HEK293 (cell line): ENCODE measurements at regions not wholly inside any gene's neighbourhood (a gene's known extent, or its start where the extent isn't known, plus 50 kb on each side); places are given as distances from the start of the nearest gene placed in this dataset.

Experiments
- CTCF ChIA-PET: fragments of 350-600 bp; formaldehyde crosslinking; extraction: SDS; loops from one replicate; lab custom pipeline; 2021; ENCODE audit warnings: antibody characterized with exemption; lab: Yijun Ruan, JAX
- POLR2A ChIA-PET: fragments of 300-600 bp; formaldehyde crosslinking; extraction: SDS; loops from one replicate; lab custom pipeline; 2020; ENCODE audit warnings: antibody characterized with exemption, inconsistent platforms; lab: Yijun Ruan, JAX
- H3K27ac ChIP-seq: fragments of 200-500 bp; sonication (Bioruptor generic); 2 replicates; pipeline ENCODE4 v1.5.1; 2014; ENCODE audit warnings: low read depth, low read length, control low read depth, inconsistent platforms; ENCODE audit errors: extremely low read depth
- H3K36me3 ChIP-seq, 2 experiments: fragments of 200-500 bp in 1 of 2; sonication (Bioruptor generic) in 1 of 2; 1 replicate in 1 of 2; 2 replicates in 1 of 2; pipeline ENCODE4 v1.5.1; 2014 to 2017; ENCODE audit warnings: inconsistent platforms in 2 of 2, low read length in 2 of 2; ENCODE audit not compliant: control insufficient read depth in 2 of 2, insufficient read depth in 1 of 2
- H3K4me1 ChIP-seq: fragments of 200-500 bp; sonication (Bioruptor generic); 2 replicates; pipeline ENCODE4 v1.5.1; 2014; ENCODE audit warnings: mild to moderate bottlenecking, low read length, inconsistent platforms; ENCODE audit not compliant: control insufficient read depth, insufficient read depth
- H3K4me3 ChIP-seq: 2 replicates; pipeline ENCODE4 v1.5.1; 2011; ENCODE audit warnings: low read depth, mild to moderate bottlenecking, control low read depth, low read length, moderate library complexity
- H3K9me3 ChIP-seq: fragments of 200-500 bp; sonication (Bioruptor generic); 2 replicates; pipeline ENCODE4 v1.5.1; 2014; ENCODE audit warnings: low read depth, low read length, inconsistent platforms; ENCODE audit not compliant: control insufficient read depth, insufficient read depth
- ATF2 ChIP-seq: fragments of 450-650 bp; formaldehyde crosslinking; IDR thresholded peaks from 2 replicates; pipeline ENCODE4 v1.5.1; 2016; ENCODE audit warnings: missing biosample characterization, missing genetic modification characterization, low read depth
- HIC1 ChIP-seq: fragments of 450-650 bp; formaldehyde crosslinking; IDR thresholded peaks from 2 replicates; pipeline ENCODE4 v1.5.1; 2016; ENCODE audit warnings: missing biosample characterization, missing genetic modification characterization
- HOXA7 ChIP-seq: sonication (generic); formaldehyde crosslinking; IDR thresholded peaks from 2 replicates; pipeline ENCODE4 v1.8.1; 2022; ENCODE audit warnings: missing genetic modification reagents, borderline replicate concordance
- KLF16 ChIP-seq: fragments of 450-650 bp; formaldehyde crosslinking; IDR thresholded peaks from 2 replicates; pipeline ENCODE4 v1.5.1; 2017; ENCODE audit warnings: missing biosample characterization, missing genetic modification characterization
- KLF7 ChIP-seq: fragments of 450-650 bp; formaldehyde crosslinking; IDR thresholded peaks from 2 replicates; pipeline ENCODE4 v1.5.1; 2016; ENCODE audit warnings: missing biosample characterization, missing genetic modification characterization, borderline replicate concordance
- MEIS1 ChIP-seq: sonication (generic); formaldehyde crosslinking; IDR thresholded peaks from 2 replicates; pipeline ENCODE4 v1.8.1; 2022; ENCODE audit warnings: missing genetic modification reagents, mild to moderate bottlenecking, borderline replicate concordance
- MZF1 ChIP-seq: fragments of 450-650 bp; formaldehyde crosslinking; IDR thresholded peaks from 2 replicates; pipeline ENCODE4 v1.5.1; 2017; ENCODE audit warnings: missing biosample characterization, missing genetic modification characterization, borderline replicate concordance
- PRDM4 ChIP-seq: fragments of 450-650 bp; formaldehyde crosslinking; IDR thresholded peaks from 2 replicates; pipeline ENCODE4 v1.5.1; 2017; ENCODE audit warnings: missing biosample characterization, missing genetic modification characterization
- TSHZ1 ChIP-seq: fragments of 450-650 bp; formaldehyde crosslinking; IDR thresholded peaks from 2 replicates; pipeline ENCODE4 v1.5.1; 2016; ENCODE audit warnings: missing biosample characterization, missing genetic modification characterization, borderline replicate concordance
- ZBTB26 ChIP-seq: fragments of 450-650 bp; formaldehyde crosslinking; optimal IDR thresholded peaks from 2 replicates; pipeline ENCODE3; 2016; ENCODE audit warnings: missing biosample characterization, mild to moderate bottlenecking, missing genetic modification characterization
- ZEB2 ChIP-seq: fragments of 450-650 bp; formaldehyde crosslinking; IDR thresholded peaks from 2 replicates; pipeline ENCODE4 v1.5.1; 2016; ENCODE audit warnings: missing biosample characterization, missing genetic modification characterization
- ZFP37 ChIP-seq: fragments of 450-650 bp; formaldehyde crosslinking; IDR thresholded peaks from 2 replicates; pipeline ENCODE4 v1.5.1; 2016; ENCODE audit warnings: missing biosample characterization, missing genetic modification characterization
- ZIC2 ChIP-seq: fragments of 450-650 bp; formaldehyde crosslinking; IDR thresholded peaks from 2 replicates; pipeline ENCODE4 v1.5.1; 2016; ENCODE audit warnings: missing biosample characterization, missing genetic modification characterization
- ZNF169 ChIP-seq: fragments of 450-650 bp; formaldehyde crosslinking; IDR thresholded peaks from 2 replicates; pipeline ENCODE4 v1.5.1; 2016; ENCODE audit warnings: missing biosample characterization, missing genetic modification characterization
- ZNF184 ChIP-seq: fragments of 450-650 bp; IDR thresholded peaks from 2 replicates; pipeline ENCODE4 v1.5.1; 2018; ENCODE audit warnings: missing biosample characterization, mild to moderate bottlenecking, missing genetic modification characterization
- ZNF221 ChIP-seq: fragments of 450-650 bp; formaldehyde crosslinking; IDR thresholded peaks from 2 replicates; pipeline ENCODE4 v1.5.1; 2017; ENCODE audit warnings: missing biosample characterization, missing genetic modification characterization, borderline replicate concordance
- ZNF311 ChIP-seq: fragments of 450-650 bp; formaldehyde crosslinking; IDR thresholded peaks from 2 replicates; pipeline ENCODE4 v1.5.1; 2017; ENCODE audit warnings: missing biosample characterization, missing genetic modification characterization, borderline replicate concordance
- ZNF341 ChIP-seq: fragments of 450-650 bp; formaldehyde crosslinking; IDR thresholded peaks from 2 replicates; pipeline ENCODE4; 2016; ENCODE audit warnings: low read depth, missing biosample characterization, missing genetic modification characterization
- ZNF621 ChIP-seq: fragments of 450-650 bp; formaldehyde crosslinking; IDR thresholded peaks from 2 replicates; pipeline ENCODE4 v1.5.1; 2017; ENCODE audit warnings: missing biosample characterization, missing genetic modification characterization
- ZNF629 ChIP-seq: fragments of 450-650 bp; formaldehyde crosslinking; IDR thresholded peaks from 2 replicates; pipeline ENCODE4 v1.5.1; 2017; ENCODE audit warnings: missing biosample characterization, missing genetic modification characterization
- ZNF830 ChIP-seq: fragments of 450-650 bp; IDR thresholded peaks from 2 replicates; pipeline ENCODE4 v1.5.0; 2018; ENCODE audit warnings: missing biosample characterization, missing genetic modification characterization, low read depth, mild to moderate bottlenecking, moderate library complexity
- ZSCAN30 ChIP-seq: fragments of 450-650 bp; IDR thresholded peaks from 2 replicates; pipeline ENCODE4 v1.5.1; 2018; ENCODE audit warnings: missing biosample characterization, mild to moderate bottlenecking, missing genetic modification characterization, moderate library complexity

- H3K4me1 ChIP-seq: peaks cover 7% of the 10 kb centered on the region
- ChIA-PET CTCF (interaction anchor here (0.5 to 0.6 kb wide), 3 partner anchors 140 to 180 kb away, joined by 3 read pairs; no protein-coding TSS in a partner anchor), POLR2A (no interaction called here)
- H3K9me3 ChIP-seq: no peaks in the 10 kb centered on the region
- no peak overlapping the region for H3K4me3 ChIP-seq
- H3K27ac ChIP-seq: no peak overlapping the region
- peak; percentile 7; the same call in 1 of the 2 replicates for TF ChIP-seq ZIC2 (tag by site-specific recombination)
- no peak for TF ChIP-seq ZNF830 (tag by site-specific recombination)
- no peaks in the 10 kb centered on the region for H3K36me3 ChIP-seq
Observed at GRCh38 chr2:120896901-120897300, 161.2 kb downstream of the GLI2 start.

GRCh38 chr2:120897399-120897798 is 161.7 kb downstream of the GLI2 start:
- Histone ChIP-seq H3K9me3 (no peaks in the 10 kb centered on the region), H3K36me3 (no peaks in the 10 kb centered on the region), H3K27ac (no peak overlapping the region), H3K4me3 (no peak overlapping the region)
- POLR2A ChIA-PET: no interaction called here
- TF ChIP-seq ZNF341 (tag by site-specific recombination) (no peak), ZEB2 (tag by site-specific recombination) (no peak), MZF1 (tag by site-specific recombination) (no peak), ZNF311 (no peak), ZNF621 (tag by site-specific recombination) (no peak), ZNF184 (tag by site-specific recombination) (no peak), HIC1 (tag by site-specific recombination) (no peak), MEIS1 (no peak), TSHZ1 (no peak), ZNF221 (tag by site-specific recombination) (no peak), HOXA7 (CRISPR knock-in tag) (no peak), ZSCAN30 (no peak), ZNF169 (tag by site-specific recombination) (no peak)
- TF ChIP-seq, all 188 proteins: peak for 0
- H3K4me1 ChIP-seq: peaks cover 7% of the 10 kb centered on the region
- CTCF ChIA-PET: no interaction called here

- Histone ChIP-seq H3K4me1 (peaks cover 5% of the 10 kb centered on the region), H3K27ac (no peak overlapping the region), H3K36me3 (no peaks in the 10 kb centered on the region), H3K4me3 (no peak overlapping the region), H3K9me3 (no peaks in the 10 kb centered on the region)
- POLR2A ChIA-PET: no interaction called here
- CTCF ChIA-PET: interaction anchor here (0.6 to 0.7 kb wide), 2 partner anchors 37 to 802 kb away, joined by 3 read pairs; no protein-coding TSS in a partner anchor
- TF ChIP-seq PRDM4 (tag by site-specific recombination): peak; percentile 58; the same call in 1 of the 2 replicates
- no peak for TF ChIP-seq ZBTB26 (tag by site-specific recombination)
- no peak for TF ChIP-seq KLF16 (tag by site-specific recombination)
- TF ChIP-seq KLF7 (tag by site-specific recombination): no peak
- TF ChIP-seq ZFP37 (tag by site-specific recombination): no peak
- no peak for TF ChIP-seq ZNF629 (tag by site-specific recombination)
- peak; percentile 50; the same call in 1 of the 2 replicates for TF ChIP-seq ATF2
Observed at GRCh38 chr2:120898496-120898895, 162.8 kb downstream of the GLI2 start.
